H9 (cell line): ENCODE measurements at regions not wholly inside any gene's neighbourhood (a gene's known extent, or its start where the extent isn't known, plus 50 kb on each side); places are given as distances from the start of the nearest gene placed in this dataset.

Source experiments
- DNase-seq: peaks from one replicate; pipeline ENCODE4 v3.0.0-alpha.2; 2017
- H2AFZ ChIP-seq: one replicate; pipeline ENCODE4 v1.6.1; 2013; ENCODE audit warnings: mild to moderate bottlenecking, low read length, control low read depth, moderate library complexity
- H2AK5ac ChIP-seq: 2 replicates; pipeline ENCODE4 v1.6.1; 2013; ENCODE audit warnings: low read length, control low read depth, mixed read lengths; ENCODE audit not compliant: insufficient read length
- H2BK120ac ChIP-seq: one replicate; pipeline ENCODE4 v1.6.1; 2013; ENCODE audit warnings: low read depth, mild to moderate bottlenecking, low read length, control low read depth, inconsistent platforms; ENCODE audit not compliant: poor library complexity, severe bottlenecking
- H2BK12ac ChIP-seq: 2 replicates; pipeline ENCODE4 v1.6.1; 2013; ENCODE audit warnings: low read length, control low read depth, mixed read lengths, low read depth; ENCODE audit not compliant: insufficient read length
- H2BK15ac ChIP-seq: 2 replicates; pipeline ENCODE4 v1.6.1; 2013; ENCODE audit warnings: low read depth, low read length, control low read depth
- H2BK20ac ChIP-seq: one replicate; pipeline ENCODE4 v1.6.1; 2013; ENCODE audit warnings: low read depth, mild to moderate bottlenecking, low read length, control low read depth, inconsistent platforms; ENCODE audit not compliant: poor library complexity, severe bottlenecking
- H2BK5ac ChIP-seq: 2 replicates; pipeline ENCODE4 v1.6.1; 2013; ENCODE audit warnings: low read length, control low read depth, mixed read lengths; ENCODE audit not compliant: insufficient read length
- H3K14ac ChIP-seq: 2 replicates; pipeline ENCODE4 v1.6.1; 2013; ENCODE audit warnings: low read length, control low read depth; ENCODE audit not compliant: insufficient read depth
- H3K18ac ChIP-seq: 2 replicates; pipeline ENCODE4 v1.6.1; 2013; ENCODE audit warnings: low read depth, mild to moderate bottlenecking, mixed read lengths, low read length, control low read depth; ENCODE audit not compliant: insufficient read length
- H3K23ac ChIP-seq: 2 replicates; pipeline ENCODE4 v1.6.1; 2013; ENCODE audit warnings: low read length, control low read depth, mixed read lengths, low read depth; ENCODE audit not compliant: insufficient read length
- H3K23me2 ChIP-seq: 2 replicates; pipeline ENCODE4 v1.6.1; 2013; ENCODE audit warnings: low read depth, mild to moderate bottlenecking, mixed read lengths, low read length, control low read depth; ENCODE audit not compliant: insufficient read length, poor library complexity, severe bottlenecking
- H3K27ac ChIP-seq: 2 replicates; pipeline ENCODE4 v1.5.1; 2013; ENCODE audit warnings: low read length, control low read depth, mixed read lengths, low read depth; ENCODE audit not compliant: insufficient read length
- H3K27me3 ChIP-seq: 2 replicates; pipeline ENCODE4 v1.6.1; 2013; ENCODE audit warnings: low read length, control low read depth, inconsistent platforms; ENCODE audit not compliant: insufficient read depth
- H3K4ac ChIP-seq: 2 replicates; pipeline ENCODE4 v1.6.1; 2013; ENCODE audit warnings: low read depth, mild to moderate bottlenecking, control low read depth, inconsistent platforms, low read length, moderate library complexity
- H3K4me1 ChIP-seq: 2 replicates; pipeline ENCODE4 v1.6.1; 2013; ENCODE audit warnings: low read length, control low read depth, inconsistent platforms; ENCODE audit not compliant: insufficient read depth
- H3K4me2 ChIP-seq: 2 replicates; pipeline ENCODE4 v1.6.1; 2013; ENCODE audit warnings: low read length, control low read depth, mixed read lengths; ENCODE audit not compliant: insufficient read length, insufficient read depth
- H3K56ac ChIP-seq: 2 replicates; pipeline ENCODE4 v1.6.1; 2013; ENCODE audit warnings: low read depth, mild to moderate bottlenecking, mixed read lengths, low read length, control low read depth; ENCODE audit not compliant: insufficient read length
- H3K79me1 ChIP-seq: 2 replicates; pipeline ENCODE4 v1.6.1; 2013; ENCODE audit warnings: low read depth, mild to moderate bottlenecking, moderate library complexity, low read length, control low read depth, inconsistent platforms; ENCODE audit not compliant: insufficient read depth, poor library complexity, severe bottlenecking
- H3K79me2 ChIP-seq: 2 replicates; pipeline ENCODE4 v1.6.1; 2013; ENCODE audit warnings: low read length, control low read depth, inconsistent platforms; ENCODE audit not compliant: insufficient read depth
- H3K9ac ChIP-seq: 2 replicates; pipeline ENCODE4 v1.6.1; 2013; ENCODE audit warnings: low read length, control low read depth, mixed read lengths; ENCODE audit not compliant: insufficient read length; ENCODE audit errors: extremely low read depth
- H3K9me3 ChIP-seq: one replicate; pipeline ENCODE4 v1.6.1; 2013; ENCODE audit warnings: low read depth, low read length, inconsistent platforms; ENCODE audit not compliant: control insufficient read depth
- H3T11ph ChIP-seq: one replicate; pipeline ENCODE4 v1.6.1; 2013; ENCODE audit warnings: mild to moderate bottlenecking, low read length, control low read depth, inconsistent platforms
- H4K20me1 ChIP-seq: one replicate; pipeline ENCODE4 v1.6.1; 2013; ENCODE audit not compliant: control insufficient read depth, insufficient read length, insufficient read depth
- H4K5ac ChIP-seq: 2 replicates; pipeline ENCODE4 v1.6.1; 2013; ENCODE audit warnings: low read depth, mild to moderate bottlenecking, mixed read lengths, low read length, control low read depth; ENCODE audit not compliant: insufficient read length
- H4K8ac ChIP-seq: replicated peaks from 2 replicates; pipeline ENCODE4 v1.6.1; 2013; ENCODE audit warnings: low read length, control low read depth, mixed read lengths, low read depth; ENCODE audit not compliant: insufficient read length
- H4K91ac ChIP-seq: 2 replicates; pipeline ENCODE4 v1.6.1; 2013; ENCODE audit warnings: low read depth, mild to moderate bottlenecking, moderate library complexity, mixed read lengths, low read length, control low read depth; ENCODE audit not compliant: insufficient read length
- H3K27ac Mint-ChIP-seq, 3 experiments: 2 replicates in 2 of 3; 3 replicates in 1 of 3; pipeline ENCODE4 v1.8.0; 2020 to 2021; ENCODE audit warnings: mixed read lengths in 3 of 3, mild to moderate bottlenecking in 1 of 3, moderate library complexity in 1 of 3
- H3K27me3 Mint-ChIP-seq: 2 replicates; pipeline ENCODE4 v1.8.0; 2021; ENCODE audit warnings: low read depth, mild to moderate bottlenecking, moderate library complexity, mixed read lengths
- H3K36me3 Mint-ChIP-seq, 3 experiments: 2 replicates in 2 of 3; 3 replicates in 1 of 3; pipeline ENCODE4 v1.8.0; 2020 to 2021; ENCODE audit warnings: low read depth in 3 of 3, mixed read lengths in 3 of 3; ENCODE audit not compliant: insufficient read depth in 1 of 3
- H3K4me1 Mint-ChIP-seq, 2 experiments: 2 replicates each; pipeline ENCODE4 v1.8.0; 2020; ENCODE audit warnings: mixed read lengths in 2 of 2
- H3K4me3 Mint-ChIP-seq, 2 experiments: 2 replicates in 1 of 2; 3 replicates in 1 of 2; pipeline ENCODE4 v1.8.0; 2020 to 2021; ENCODE audit warnings: mild to moderate bottlenecking in 2 of 2, mixed read lengths in 2 of 2, moderate library complexity in 1 of 2
- H3K9me3 Mint-ChIP-seq, 2 experiments: 2 replicates in 1 of 2; 3 replicates in 1 of 2; pipeline ENCODE4 v1.8.0; 2020; ENCODE audit warnings: mild to moderate bottlenecking in 2 of 2, mixed read lengths in 2 of 2, moderate library complexity in 1 of 2
- TF ChIP-seq, protein P1 (sequence below): fragments of 200-600 bp; sonication (generic); conservative IDR thresholded peaks from 3 replicates; pipeline ENCODE4 v1.8.0; 2021; ENCODE audit warnings: antibody characterized with exemption, mild to moderate bottlenecking

GRCh38 chr12:20017802-20018201, 350.5 kb upstream of the PDE3A start:
- no peak overlapping the region for H4K8ac ChIP-seq
- no peak overlapping the region for H3K9ac ChIP-seq
- no peak overlapping the region for H3K4ac ChIP-seq
- no peaks in the 10 kb centered on the region for H4K20me1 ChIP-seq
- no peak overlapping the region for H4K5ac ChIP-seq
- H2BK5ac ChIP-seq, result no peak overlapping the region
- H3K9me3 ChIP-seq, result no peaks in the 10 kb centered on the region
- no peak overlapping the region for H2BK12ac ChIP-seq
- Mint-ChIP-seq H3K4me3 (no peak overlapping the region), H3K36me3 (no peaks in the 10 kb centered on the region), H3K4me1 (no peaks in the 10 kb centered on the region), H3K9me3 (no peaks in the 10 kb centered on the region), H3K27ac (no peak overlapping the region), H3K27me3 (no peaks in the 10 kb centered on the region)
- no peaks in the 10 kb centered on the region for H3K79me1 ChIP-seq
- no peak overlapping the region for H3T11ph ChIP-seq
- no peaks in the 10 kb centered on the region for H3K4me1 ChIP-seq
- no peak overlapping the region for H4K91ac ChIP-seq
- H3K4me2 ChIP-seq, result no peak overlapping the region
- H3K23me2 ChIP-seq, result no peaks in the 10 kb centered on the region
- no peak overlapping the region for H2AK5ac ChIP-seq
- DNase-seq, result no peak
- TF ChIP-seq, protein P1, sequence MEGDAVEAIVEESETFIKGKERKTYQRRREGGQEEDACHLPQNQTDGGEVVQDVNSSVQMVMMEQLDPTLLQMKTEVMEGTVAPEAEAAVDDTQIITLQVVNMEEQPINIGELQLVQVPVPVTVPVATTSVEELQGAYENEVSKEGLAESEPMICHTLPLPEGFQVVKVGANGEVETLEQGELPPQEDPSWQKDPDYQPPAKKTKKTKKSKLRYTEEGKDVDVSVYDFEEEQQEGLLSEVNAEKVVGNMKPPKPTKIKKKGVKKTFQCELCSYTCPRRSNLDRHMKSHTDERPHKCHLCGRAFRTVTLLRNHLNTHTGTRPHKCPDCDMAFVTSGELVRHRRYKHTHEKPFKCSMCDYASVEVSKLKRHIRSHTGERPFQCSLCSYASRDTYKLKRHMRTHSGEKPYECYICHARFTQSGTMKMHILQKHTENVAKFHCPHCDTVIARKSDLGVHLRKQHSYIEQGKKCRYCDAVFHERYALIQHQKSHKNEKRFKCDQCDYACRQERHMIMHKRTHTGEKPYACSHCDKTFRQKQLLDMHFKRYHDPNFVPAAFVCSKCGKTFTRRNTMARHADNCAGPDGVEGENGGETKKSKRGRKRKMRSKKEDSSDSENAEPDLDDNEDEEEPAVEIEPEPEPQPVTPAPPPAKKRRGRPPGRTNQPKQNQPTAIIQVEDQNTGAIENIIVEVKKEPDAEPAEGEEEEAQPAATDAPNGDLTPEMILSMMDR, result no peak
- H2AFZ ChIP-seq, result no peak overlapping the region
- H3K23ac ChIP-seq, result no peak overlapping the region
- no peak overlapping the region for H3K27ac ChIP-seq
- H2BK120ac ChIP-seq, result no peak overlapping the region
- H3K18ac ChIP-seq, result no peak overlapping the region
- H3K27me3 ChIP-seq, result no peaks in the 10 kb centered on the region
- H3K56ac ChIP-seq, result no peak overlapping the region
- H3K79me2 ChIP-seq, result no peaks in the 10 kb centered on the region
- H2BK20ac ChIP-seq, result no peak overlapping the region
- no peak overlapping the region for H2BK15ac ChIP-seq
- H3K14ac ChIP-seq, result no peak overlapping the region
